IMR-90 (cell line): ENCODE measurements at regions not wholly inside any gene's neighbourhood (a gene's known extent, or its start where the extent isn't known, plus 50 kb on each side); places are given as distances from the start of the nearest gene placed in this dataset.

Experiments
- ATAC-seq: fragments of 200-7000 bp; cut with Tn5 transposase; 2 replicates; pipeline ENCODE4 v1.9.1; 2020; ENCODE audit warnings: low read depth, mild to moderate bottlenecking, moderate library complexity
- BruUV-seq: library from RNA; stranded (reverse); fragments of 400-500 nt; replicated peaks from 2 replicates; lab custom pipeline; 2021; lab: Mats Ljungman, UMichigan
- CTCF ChIA-PET: fragments of 300-600 bp; formaldehyde crosslinking; extraction: SDS; loops from one replicate; lab custom pipeline; 2021; ENCODE audit warnings: antibody characterized with exemption; lab: Yijun Ruan, JAX
- POLR2A ChIA-PET: fragments of 300-600 bp; sonication (Branson Sonifier 250); formaldehyde crosslinking; loops from one replicate; lab custom pipeline; 2022; ENCODE audit warnings: antibody characterized with exemption; ENCODE audit not compliant: unreplicated experiment; lab: Charles Lee
- DNase-seq: peaks from one replicate; pipeline ENCODE4 v3.0.0; 2013
- H2AFZ ChIP-seq: replicated peaks from 2 replicates; pipeline ENCODE3; 2013; ENCODE audit warnings: low read length, mild to moderate bottlenecking; ENCODE audit not compliant: poor library complexity
- H2AK5ac ChIP-seq: 2 replicates; pipeline ENCODE4 v1.6.1; 2013; ENCODE audit warnings: low read depth, low read length, inconsistent platforms
- H2AK9ac ChIP-seq: replicated peaks from 2 replicates; pipeline ENCODE3; 2013; ENCODE audit warnings: mild to moderate bottlenecking, low read depth, low read length, moderate library complexity; ENCODE audit not compliant: poor library complexity
- H2BK120ac ChIP-seq: 2 replicates; pipeline ENCODE4 v1.6.1; 2013; ENCODE audit warnings: low read depth, low read length, inconsistent platforms
- H2BK15ac ChIP-seq: 3 replicates; pipeline ENCODE4 v1.6.1; 2013; ENCODE audit warnings: low read depth, low read length, inconsistent platforms
- H2BK20ac ChIP-seq: 2 replicates; pipeline ENCODE4 v1.6.1; 2013; ENCODE audit warnings: low read depth, mild to moderate bottlenecking, inconsistent platforms, low read length, moderate library complexity
- H2BK5ac ChIP-seq: 2 replicates; pipeline ENCODE4 v1.6.1; 2013; ENCODE audit warnings: mild to moderate bottlenecking, low read depth, low read length, inconsistent platforms; ENCODE audit not compliant: poor library complexity, severe bottlenecking
- H3K14ac ChIP-seq: replicated peaks from 2 replicates; pipeline ENCODE4 v1.6.1; 2013; ENCODE audit warnings: low read depth, low read length, inconsistent platforms
- H3K18ac ChIP-seq: 2 replicates; pipeline ENCODE4 v1.6.1; 2013; ENCODE audit warnings: low read depth, low read length, control low read depth
- H3K23ac ChIP-seq: 2 replicates; pipeline ENCODE4 v1.6.1; 2013; ENCODE audit warnings: low read depth, low read length, inconsistent platforms
- H3K27ac ChIP-seq: 2 replicates; pipeline ENCODE4 v1.5.1; 2013; ENCODE audit warnings: mild to moderate bottlenecking, control low read depth, low read length; ENCODE audit not compliant: insufficient read depth
- H3K27me3 ChIP-seq: 2 replicates; pipeline ENCODE4 v1.6.1; 2013; ENCODE audit warnings: low read length; ENCODE audit not compliant: control insufficient read depth, insufficient read depth
- H3K36me3 ChIP-seq: 2 replicates; pipeline ENCODE4 v1.6.1; 2013; ENCODE audit warnings: low read length, mixed read lengths; ENCODE audit not compliant: control insufficient read depth, insufficient read depth
- H3K4ac ChIP-seq: 2 replicates; pipeline ENCODE4 v1.6.1; 2013; ENCODE audit warnings: low read depth, low read length, inconsistent platforms
- H3K4me1 ChIP-seq: 2 replicates; pipeline ENCODE4 v1.6.1; 2013; ENCODE audit warnings: low read length, mixed read lengths; ENCODE audit not compliant: control insufficient read depth, insufficient read depth
- H3K4me2 ChIP-seq: 2 replicates; pipeline ENCODE4 v1.6.1; 2013; ENCODE audit warnings: low read depth, mild to moderate bottlenecking, control low read depth, low read length, moderate library complexity
- H3K4me3 ChIP-seq: 2 replicates; pipeline ENCODE4 v1.5.1; 2013; ENCODE audit warnings: low read depth, mild to moderate bottlenecking, control low read depth, low read length, moderate library complexity; ENCODE audit not compliant: insufficient read depth
- H3K56ac ChIP-seq: 2 replicates; pipeline ENCODE4 v1.6.1; 2013; ENCODE audit warnings: low read length, inconsistent platforms; ENCODE audit not compliant: insufficient read depth; ENCODE audit errors: extremely low read depth
- H3K79me1 ChIP-seq, 2 experiments: 2 replicates each; pipeline ENCODE4 v1.6.1; 2013; ENCODE audit warnings: low read length in 2 of 2, inconsistent platforms in 1 of 2, low read depth in 1 of 2
- H3K9ac ChIP-seq: 2 replicates; pipeline ENCODE4 v1.6.1; 2013; ENCODE audit warnings: low read depth, low read length, control low read depth
- H3K9me1 ChIP-seq: 2 replicates; pipeline ENCODE4 v1.6.1; 2013; ENCODE audit warnings: low read length, inconsistent platforms; ENCODE audit not compliant: insufficient read depth
- H3K9me3 ChIP-seq: 2 replicates; pipeline ENCODE4 v1.6.1; 2013; ENCODE audit warnings: low read length; ENCODE audit not compliant: control insufficient read depth, insufficient read depth
- H4K20me1 ChIP-seq: 2 replicates; pipeline ENCODE4 v1.6.1; 2013; ENCODE audit warnings: low read length, inconsistent platforms; ENCODE audit not compliant: insufficient read depth
- H4K5ac ChIP-seq: 2 replicates; pipeline ENCODE4 v1.6.1; 2013; ENCODE audit warnings: mild to moderate bottlenecking, low read depth, low read length, control low read depth
- H4K8ac ChIP-seq, 2 experiments: 2 replicates each; pipeline ENCODE4 v1.6.1; 2013; ENCODE audit warnings: low read depth in 2 of 2, low read length in 2 of 2, control low read depth in 1 of 2, inconsistent platforms in 1 of 2
- H4K91ac ChIP-seq: 2 replicates; pipeline ENCODE4 v1.6.1; 2013; ENCODE audit warnings: low read depth, low read length, inconsistent platforms; ENCODE audit not compliant: insufficient read depth
- FOS ChIP-seq: fragments of 150-350 bp; IDR thresholded peaks from 2 replicates; pipeline ENCODE4 v1.6.1; 2016; ENCODE audit warnings: low read depth, low read length
- dilution Hi-C: fragments of 300-500 bp; cut with HindIII; formaldehyde crosslinking; loops from one replicate; pipeline ENCODE4 v1.14.3; 2018; ENCODE audit warnings: low sequenced_read_pairs; ENCODE audit not compliant: unreplicated experiment
- in situ Hi-C: fragments of 300-500 bp; cut with MboI; formaldehyde crosslinking; loops from 3 replicates; pipeline ENCODE4 v1.14.3; 2019; ENCODE audit warnings: low sequenced_read_pairs, inconsistent platforms, mixed read lengths
- intact Hi-C: fragments of 100-400 bp; cut with micrococcal nuclease; formaldehyde crosslinking; loops from 2 replicates; pipeline ENCODE4 v1.10.0; 2022
- TF ChIP-seq, protein P1 (sequence below): conservative IDR thresholded peaks from 2 replicates; pipeline ENCODE4 v1.5.1; 2012; ENCODE audit warnings: mild to moderate bottlenecking, low read depth, low read length, improper control_type of control experiment

DNA sequence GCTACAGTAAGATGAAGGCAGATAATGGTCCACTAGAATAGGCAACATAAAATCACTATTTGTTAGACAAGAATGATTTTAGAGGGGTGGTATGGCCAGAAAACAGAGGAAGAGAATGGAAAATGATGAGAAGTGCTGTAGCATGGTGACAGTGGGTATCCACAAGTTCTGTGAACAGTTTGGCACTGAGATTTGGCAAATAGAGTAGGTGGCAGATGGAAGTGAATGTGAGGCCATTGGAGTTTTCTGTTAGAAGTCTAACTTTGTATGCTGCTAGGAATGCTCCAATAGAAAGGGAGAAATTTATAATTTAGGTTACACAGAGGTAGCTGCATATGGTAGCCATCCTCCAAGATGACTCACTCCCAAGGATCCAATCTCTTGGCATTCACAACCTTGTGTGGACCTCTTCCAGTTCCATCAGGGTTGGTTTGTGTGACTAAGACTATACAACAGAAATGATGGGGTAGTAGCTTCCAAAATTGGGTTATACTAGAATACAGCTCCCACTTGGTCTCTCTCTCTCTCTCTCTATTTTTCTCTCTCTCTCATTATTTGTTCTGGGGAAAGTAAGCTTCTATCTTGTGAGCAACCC lies 646.9 kb upstream of the ZNF608 start:
- H2BK120ac ChIP-seq = no peak overlapping the region
- H2BK15ac ChIP-seq = no peak overlapping the region
- no peak overlapping the region for H3K18ac ChIP-seq
- no peak overlapping the region for H3K9ac ChIP-seq
- H3K79me1 ChIP-seq = no peaks in the 10 kb centered on the region
- H2AK9ac ChIP-seq = no peak overlapping the region
- no peaks in the 10 kb centered on the region for H3K4me1 ChIP-seq
- H3K4me3 ChIP-seq = no peak overlapping the region
- H4K8ac ChIP-seq = no peak overlapping the region
- dilution Hi-C loops (no loop called here), in situ Hi-C loops (no loop called here), intact Hi-C loops (loop anchor here (2.0 kb wide), 1 partner anchor 27 kb away; no protein-coding TSS in a partner anchor)
- CTCF ChIA-PET = no interaction called here
- DNase-seq (no peak), ATAC-seq (no peak)
- H4K20me1 ChIP-seq = no peaks in the 10 kb centered on the region
- no peak overlapping the region for H3K56ac ChIP-seq
- H3K4ac ChIP-seq = no peak overlapping the region
- H2AK5ac ChIP-seq = no peak overlapping the region
- no peak overlapping the region for H3K14ac ChIP-seq
- H3K4me2 ChIP-seq = no peak overlapping the region
- peaks cover 2% of the 10 kb centered on the region for H3K9me3 ChIP-seq
- H3K27me3 ChIP-seq = no peaks in the 10 kb centered on the region
- no peak overlapping the region for H3K27ac ChIP-seq
- no TSS peak for BruUV-seq
- POLR2A ChIA-PET = no interaction called here
- no peak overlapping the region for H2BK20ac ChIP-seq
- no peak overlapping the region for H2BK5ac ChIP-seq
- H3K9me1 ChIP-seq = no peaks in the 10 kb centered on the region
- TF ChIP-seq FOS = no peak
- TF ChIP-seq, protein P1, sequence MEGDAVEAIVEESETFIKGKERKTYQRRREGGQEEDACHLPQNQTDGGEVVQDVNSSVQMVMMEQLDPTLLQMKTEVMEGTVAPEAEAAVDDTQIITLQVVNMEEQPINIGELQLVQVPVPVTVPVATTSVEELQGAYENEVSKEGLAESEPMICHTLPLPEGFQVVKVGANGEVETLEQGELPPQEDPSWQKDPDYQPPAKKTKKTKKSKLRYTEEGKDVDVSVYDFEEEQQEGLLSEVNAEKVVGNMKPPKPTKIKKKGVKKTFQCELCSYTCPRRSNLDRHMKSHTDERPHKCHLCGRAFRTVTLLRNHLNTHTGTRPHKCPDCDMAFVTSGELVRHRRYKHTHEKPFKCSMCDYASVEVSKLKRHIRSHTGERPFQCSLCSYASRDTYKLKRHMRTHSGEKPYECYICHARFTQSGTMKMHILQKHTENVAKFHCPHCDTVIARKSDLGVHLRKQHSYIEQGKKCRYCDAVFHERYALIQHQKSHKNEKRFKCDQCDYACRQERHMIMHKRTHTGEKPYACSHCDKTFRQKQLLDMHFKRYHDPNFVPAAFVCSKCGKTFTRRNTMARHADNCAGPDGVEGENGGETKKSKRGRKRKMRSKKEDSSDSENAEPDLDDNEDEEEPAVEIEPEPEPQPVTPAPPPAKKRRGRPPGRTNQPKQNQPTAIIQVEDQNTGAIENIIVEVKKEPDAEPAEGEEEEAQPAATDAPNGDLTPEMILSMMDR = no peak
- H4K91ac ChIP-seq = no peak overlapping the region
- no peak overlapping the region for H4K5ac ChIP-seq
- H3K23ac ChIP-seq = no peak overlapping the region
- H2AFZ ChIP-seq = no peak overlapping the region
- no peaks in the 10 kb centered on the region for H3K36me3 ChIP-seq
